ENCODE measurements at regions not wholly inside any gene's neighbourhood (a gene's known extent, or its start where the extent isn't known, plus 50 kb on each side); places are given as distances from the start of the nearest gene placed in this dataset.

GRCh38 chr2:5530011-5530696, 162.0 kb upstream of the SOX11 start:
- DNase-seq = no peak

DNA sequence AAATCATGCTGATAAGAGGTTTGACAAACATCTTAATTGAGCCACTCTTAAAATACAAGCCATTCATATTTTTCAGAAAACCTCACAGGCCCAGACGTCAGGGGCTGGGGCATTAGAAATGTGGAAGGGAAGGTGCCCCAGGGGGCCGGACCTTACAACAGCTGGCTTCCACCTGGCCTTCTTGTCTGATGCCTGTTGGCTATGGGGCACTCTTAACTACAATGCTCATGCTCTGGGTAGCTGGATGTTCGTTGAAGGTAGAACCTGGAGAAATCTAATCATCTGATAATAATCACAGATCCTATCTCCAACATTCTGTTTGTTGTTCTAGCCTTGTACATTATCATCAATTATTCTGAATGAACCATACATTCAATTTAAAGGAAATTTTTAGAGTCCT, 156.9 kb upstream of the SOX11 start:
- no peak for DNase-seq

DNA sequence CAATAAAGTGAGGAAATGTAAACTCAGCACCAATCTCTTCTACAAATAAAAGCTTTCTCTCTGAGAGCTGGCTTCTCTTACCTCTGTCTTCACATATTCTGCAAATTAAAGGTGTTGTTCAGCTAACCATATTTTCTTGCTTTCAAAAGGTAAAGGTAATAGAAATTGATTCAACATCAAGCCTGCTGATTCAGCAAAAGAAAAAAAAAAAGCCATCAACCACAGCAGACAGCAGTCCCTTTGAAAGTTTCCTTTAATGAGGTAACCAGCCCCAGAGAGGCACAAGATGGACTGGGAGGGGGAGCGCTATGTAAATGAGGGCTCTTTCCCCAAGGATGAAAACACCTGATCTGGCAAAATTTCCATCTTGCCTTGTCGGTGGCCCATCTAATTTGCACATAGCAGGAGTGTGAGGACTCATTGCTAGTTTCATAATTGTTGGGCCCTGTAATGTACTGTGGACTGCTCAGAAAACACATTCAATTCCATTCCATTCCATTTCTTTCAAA, 154.9 kb upstream of the SOX11 start:
- DNase-seq = no peak

GRCh38 chr2:5538313-5538712, 153.9 kb upstream of the SOX11 start:
- DNase-seq = no peak

DNA sequence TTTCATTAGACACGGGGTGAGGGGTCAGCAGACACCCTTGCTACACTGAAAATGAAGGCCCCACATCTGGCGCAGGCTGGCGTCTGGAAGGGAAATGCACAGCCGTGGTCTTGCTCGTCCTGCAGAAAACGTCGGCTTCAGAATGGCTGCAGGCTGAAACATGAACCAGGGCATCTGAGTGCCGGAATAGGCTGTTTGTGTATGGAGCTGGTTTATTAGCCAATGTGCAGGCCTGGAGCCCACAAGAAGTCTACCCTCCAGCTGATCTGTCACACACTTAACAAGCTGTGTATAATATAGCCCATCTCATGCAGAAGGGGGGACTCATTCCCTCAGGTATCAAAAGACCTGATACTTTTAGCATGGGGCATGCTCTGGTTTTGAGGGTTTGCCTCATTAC, 153.4 kb upstream of the SOX11 start:
- no peak for DNase-seq

- no peak for DNase-seq
These were observed 152.7 kb upstream of the SOX11 start for GRCh38 chr2:5539282-5540165.

DNA sequence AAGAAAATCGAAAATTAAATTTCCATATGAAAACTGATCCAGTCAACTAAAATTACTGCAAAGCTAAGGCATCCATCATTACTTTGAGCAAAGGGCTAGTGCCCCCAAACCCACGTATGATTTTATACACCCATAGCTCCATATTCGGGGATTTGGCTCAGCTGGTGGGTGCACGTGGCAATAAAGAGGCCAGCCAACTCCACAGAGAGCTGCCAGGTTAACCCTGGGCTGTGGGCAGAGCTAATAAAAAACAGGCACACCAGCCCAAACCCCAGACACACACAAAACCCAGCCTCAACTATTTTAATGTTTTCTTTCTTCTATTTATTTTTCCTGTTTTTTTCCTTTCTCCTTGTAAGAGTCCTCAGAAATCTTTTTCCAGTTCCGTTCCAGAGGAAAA, 151.3 kb upstream of the SOX11 start:
- no peak for DNase-seq

DNA sequence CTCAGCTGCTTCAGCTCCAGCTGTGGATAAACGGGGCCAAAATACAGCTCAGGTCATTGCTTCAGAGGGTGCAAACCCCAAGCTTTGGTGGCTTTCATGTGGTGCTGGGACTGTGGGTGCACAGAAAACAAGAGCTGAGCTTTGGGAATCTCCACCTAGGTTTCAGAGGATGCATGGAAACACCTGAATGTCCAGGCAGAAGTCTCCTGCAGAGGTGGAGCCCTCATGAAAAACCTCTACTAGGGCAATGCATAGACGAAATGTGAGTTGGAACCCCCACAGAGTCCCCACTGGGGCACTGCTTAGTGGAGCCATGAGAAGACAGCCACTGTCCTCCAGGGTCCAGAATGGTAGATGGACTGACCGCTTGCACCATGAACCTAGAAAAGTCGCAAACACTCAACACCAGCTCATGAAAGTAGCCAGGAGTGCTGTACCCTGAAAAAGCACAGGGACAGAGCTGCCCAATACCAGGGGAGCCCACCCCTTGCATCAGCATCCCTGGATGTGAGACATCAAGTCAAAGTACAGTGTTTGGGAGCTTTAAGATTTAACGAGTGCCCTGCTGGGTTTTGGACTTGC, 147.9 kb upstream of the SOX11 start:
- DNase-seq = no peak

DNA sequence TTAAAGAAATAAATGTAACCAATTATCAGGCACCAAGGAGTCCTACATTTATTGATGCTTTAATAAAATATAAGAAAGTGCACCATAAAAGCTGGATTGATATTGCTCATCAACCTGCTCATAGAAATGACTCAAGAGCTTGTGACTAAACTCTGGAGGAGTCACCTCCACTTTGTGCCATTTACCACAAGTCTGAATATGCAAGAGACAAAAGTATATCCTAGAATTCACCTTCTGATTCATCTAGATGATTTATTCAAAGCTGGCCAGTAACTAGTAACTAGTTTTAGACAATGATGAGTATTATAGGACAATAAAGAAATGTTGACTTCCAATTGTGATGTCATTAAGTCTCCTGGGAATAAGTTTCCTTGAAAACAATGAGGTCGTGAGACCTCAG, 146.0 kb upstream of the SOX11 start:
- no peak for DNase-seq

GRCh38 chr2:5548991-5549715, 143.0 kb upstream of the SOX11 start:
- DNase-seq = no peak

DNA sequence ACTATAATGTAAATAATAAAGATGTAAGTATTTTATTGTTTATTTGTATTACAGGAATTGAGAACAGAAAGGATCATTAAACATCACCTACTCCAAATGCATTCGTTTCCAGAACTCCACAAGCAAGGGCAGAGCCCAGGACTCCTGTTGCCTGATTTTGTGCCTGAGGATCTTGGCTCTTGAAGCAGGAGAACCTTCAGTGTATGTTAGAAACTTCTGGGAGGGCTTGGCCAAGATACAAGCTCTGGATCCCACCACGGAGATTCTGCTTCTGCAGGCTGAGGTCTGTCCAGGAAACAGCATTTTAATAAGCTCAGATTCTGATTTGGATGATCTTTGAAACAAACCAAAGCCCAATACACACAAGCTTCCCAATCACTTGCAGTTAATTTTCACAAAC, 142.4 kb upstream of the SOX11 start:
- no peak for DNase-seq

DNA sequence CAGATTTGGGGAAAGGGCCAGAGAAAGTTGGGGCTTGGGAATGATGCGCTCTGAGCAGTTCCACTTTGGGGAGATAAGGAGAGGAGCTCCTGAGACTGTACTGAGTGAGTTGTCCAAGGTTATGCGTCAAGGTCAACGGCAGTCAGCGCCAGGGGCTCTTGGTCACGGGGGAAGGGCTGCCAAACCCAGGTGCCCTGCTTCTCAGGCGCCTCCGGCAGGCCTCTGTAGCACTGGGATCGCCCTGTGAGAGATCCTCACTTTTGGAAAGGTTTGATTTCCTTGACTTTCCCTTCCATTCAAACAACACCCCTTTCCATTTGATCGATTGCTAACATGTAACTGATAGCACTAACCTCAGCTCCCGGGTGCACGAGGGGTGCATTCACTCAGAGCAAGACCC, 136.5 kb upstream of the SOX11 start:
- DNase-seq = no peak

GRCh38 chr2:5561006-5561405, 131.2 kb upstream of the SOX11 start:
- no peak for DNase-seq

GRCh38 chr2:5562426-5562825, 129.8 kb upstream of the SOX11 start:
- no peak for DNase-seq

GRCh38 chr2:5562865-5563264, 129.3 kb upstream of the SOX11 start:
- no peak for DNase-seq

DNA sequence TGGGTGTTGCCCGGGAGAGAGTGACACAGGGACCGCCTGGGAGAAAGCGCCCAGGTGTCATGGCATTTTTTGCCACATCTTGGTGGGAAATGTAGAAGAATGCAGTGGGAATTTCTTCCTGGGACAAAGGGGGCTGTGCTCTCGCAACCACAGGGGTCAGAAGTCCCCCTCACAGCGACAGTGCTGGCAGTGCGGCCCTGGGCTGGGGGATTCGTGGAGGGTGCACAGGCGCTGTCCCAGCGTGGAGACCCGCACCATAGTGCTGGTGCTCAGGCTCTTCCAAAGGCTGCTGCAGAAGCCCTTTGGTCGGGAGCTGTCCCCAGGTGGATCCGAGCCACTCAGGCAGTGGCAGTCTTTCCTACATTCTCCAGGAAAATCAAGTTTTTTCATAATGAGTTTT, 128.8 kb upstream of the SOX11 start:
- DNase-seq = no peak

GRCh38 chr2:5569256-5569655, 122.9 kb upstream of the SOX11 start:
- no peak for DNase-seq

- DNase-seq = no peak
These were observed 116.2 kb upstream of the SOX11 start for GRCh38 chr2:5576015-5576414.

GRCh38 chr2:5587766-5588165, 104.4 kb upstream of the SOX11 start:
- DNase-seq = no peak

DNA sequence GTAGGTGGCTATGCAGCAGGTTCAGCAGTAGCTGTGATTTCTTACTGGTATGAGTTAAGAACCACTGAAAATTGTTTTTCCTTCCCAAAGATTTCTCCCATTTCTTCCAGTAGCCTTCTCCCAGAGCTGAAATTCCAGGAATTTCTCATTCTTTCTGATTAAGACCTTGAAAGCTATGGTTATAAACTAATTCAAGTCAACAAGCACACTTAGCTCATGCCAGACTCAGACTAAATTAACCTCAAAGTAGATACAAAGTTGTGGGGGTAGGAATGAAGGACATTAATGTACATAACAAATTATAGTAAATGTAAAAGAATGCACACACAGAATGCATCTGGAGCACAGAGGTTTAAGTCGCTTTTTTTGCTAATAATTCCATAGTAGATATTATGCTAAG, 103.6 kb upstream of the SOX11 start:
- no peak for DNase-seq

DNA sequence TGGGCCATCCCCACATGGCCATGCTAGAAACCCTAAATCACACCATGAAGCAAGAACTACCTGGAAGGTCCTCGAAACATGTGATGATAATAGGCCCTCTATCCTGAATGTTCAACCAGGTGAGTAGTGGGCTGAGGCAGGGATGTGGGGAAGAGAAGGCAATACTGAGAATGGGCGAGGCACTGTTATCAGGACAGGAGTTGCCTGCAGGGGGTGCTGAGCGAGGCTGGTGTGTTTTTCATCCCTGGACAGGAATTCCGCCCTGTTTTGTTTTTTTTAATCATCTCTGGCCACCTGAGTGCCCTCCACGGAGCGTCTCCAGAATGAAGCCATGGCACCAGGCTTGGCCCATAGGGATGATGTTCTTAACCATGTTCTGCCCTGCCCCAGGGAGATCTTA, 103.0 kb upstream of the SOX11 start:
- no peak for DNase-seq

- no peak for DNase-seq
These were observed 101.3 kb upstream of the SOX11 start for GRCh38 chr2:5590886-5591285.

DNA sequence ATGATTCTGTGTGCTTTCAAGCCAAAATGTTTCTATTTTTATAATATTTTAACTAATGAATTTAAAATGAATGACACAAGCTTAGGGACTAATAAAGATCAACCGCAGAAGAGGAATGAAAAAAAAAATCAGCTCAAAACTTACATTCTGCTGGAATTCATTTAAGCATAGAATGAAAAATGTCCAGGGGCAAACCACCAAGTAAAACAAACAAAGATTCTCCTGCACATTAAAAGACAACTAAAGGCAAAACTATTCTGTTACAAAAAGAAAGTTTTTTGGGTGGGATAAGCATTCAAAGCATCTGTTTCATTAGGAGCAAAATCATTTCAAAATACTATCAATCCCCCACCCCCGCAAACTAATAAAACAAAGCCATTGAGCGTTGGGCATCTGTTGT, 99.3 kb upstream of the SOX11 start:
- DNase-seq = no peak
